Effector memory CD8-positive, alpha-beta T cell (primary cell): ENCODE measurements at regions not wholly inside any gene's neighbourhood (a gene's known extent, or its start where the extent isn't known, plus 50 kb on each side); places are given as distances from the start of the nearest gene placed in this dataset.
"Not testable (repeated sequence)": the region's sequence is repeated elsewhere in the genome, so short reads cannot be mapped to it uniquely, and the experiment has no call there.

Experiments
- ATAC-seq: fragments of 150-1000 bp; cut with Tn5 transposase; replicated peaks from 2 replicates; pipeline ENCODE4 v1.10.0; 2021; ENCODE audit warnings: mild to moderate bottlenecking, moderate library complexity
- DNase-seq, 3 experiments: peaks; one replicate each; pipeline ENCODE4 v3.0.0; 2021
- H3K27ac Mint-ChIP-seq, 2 donors: one replicate each; pipeline ENCODE4 v1.8.0; 2022; ENCODE audit warnings: mild to moderate bottlenecking in 2 of 2, mixed read lengths in 2 of 2, moderate library complexity in 2 of 2
- H3K27me3 Mint-ChIP-seq, 2 donors: one replicate each; pipeline ENCODE4 v1.8.0; 2022; ENCODE audit warnings: mixed read lengths in 2 of 2
- H3K36me3 Mint-ChIP-seq: one replicate; pipeline ENCODE4 v1.8.0; 2022; ENCODE audit warnings: mild to moderate bottlenecking, moderate library complexity, mixed read lengths; ENCODE audit not compliant: insufficient read depth
- H3K4me1 Mint-ChIP-seq, 2 donors: one replicate each; pipeline ENCODE4 v1.8.0; 2022; ENCODE audit warnings: low read depth in 2 of 2, mixed read lengths in 2 of 2
- H3K4me3 Mint-ChIP-seq, 2 donors: one replicate each; pipeline ENCODE4 v1.8.0; 2022; ENCODE audit warnings: mild to moderate bottlenecking in 2 of 2, mixed read lengths in 2 of 2, moderate library complexity in 2 of 2
- H3K9me3 Mint-ChIP-seq, 2 donors: one replicate each; pipeline ENCODE4 v1.8.0; 2022; ENCODE audit warnings: mixed read lengths in 2 of 2

- Mint-ChIP-seq H3K9me3 (no peaks in the 10 kb centered on the region), H3K27ac (no peak overlapping the region), H3K4me3 (no peak overlapping the region), H3K27me3 (peaks cover 5 to 7% of the 10 kb centered on the region in 2 donors), H3K36me3 (no peaks in the 10 kb centered on the region), H3K4me1 (no peaks in the 10 kb centered on the region)
- DNase-seq = no peak
- ATAC-seq = no peak
Measured at GRCh38 chr3:34146596-34146995, 348.2 kb downstream of the PDCD6IP start.

GRCh38 chr3:34150992-34151391 lies 352.6 kb downstream of the PDCD6IP start:
- DNase-seq (no peak), ATAC-seq (no peak)
- H3K4me1 Mint-ChIP-seq = no peaks in the 10 kb centered on the region
- H3K36me3 Mint-ChIP-seq = no peaks in the 10 kb centered on the region
- no peak overlapping the region for H3K27ac Mint-ChIP-seq
- peaks cover 15 to 22% of the 10 kb centered on the region in 2 donors for H3K27me3 Mint-ChIP-seq
- H3K9me3 Mint-ChIP-seq = no peaks in the 10 kb centered on the region
- H3K4me3 Mint-ChIP-seq = no peak overlapping the region

DNA sequence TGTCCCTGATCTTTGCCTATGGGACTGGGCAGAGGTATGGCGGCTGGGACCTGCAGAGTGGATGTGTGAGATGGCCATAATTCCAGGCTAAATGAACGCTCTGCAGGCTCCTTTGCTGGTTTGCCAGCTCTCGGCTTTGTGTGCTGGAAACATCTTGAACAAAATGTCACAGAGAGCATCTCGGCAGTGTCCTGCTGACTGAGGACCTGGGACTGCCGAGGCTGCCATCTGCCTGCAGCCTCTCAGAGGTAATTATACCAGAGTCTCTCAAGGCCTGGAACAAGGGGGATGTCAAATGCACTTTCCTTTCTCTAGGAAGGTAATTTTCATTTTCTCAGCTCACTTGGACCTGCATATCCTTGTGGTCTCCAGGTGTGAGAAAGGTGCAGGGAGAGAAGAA lies 354.2 kb downstream of the PDCD6IP start:
- no peak for DNase-seq
- H3K27ac Mint-ChIP-seq = no peak overlapping the region

GRCh38 chr3:34155108-34155507 lies 356.7 kb downstream of the PDCD6IP start:
- peaks cover 15 to 22% of the 10 kb centered on the region in 2 donors for H3K27me3 Mint-ChIP-seq
- no peaks in the 10 kb centered on the region for H3K36me3 Mint-ChIP-seq
- ATAC-seq (no peak), DNase-seq (no peak)
- no peaks in the 10 kb centered on the region for H3K9me3 Mint-ChIP-seq
- no peak overlapping the region for H3K27ac Mint-ChIP-seq
- no peak overlapping the region for H3K4me3 Mint-ChIP-seq
- no peaks in the 10 kb centered on the region for H3K4me1 Mint-ChIP-seq

More for the DNA sequence above, 354.2 kb downstream of the PDCD6IP start:
- Mint-ChIP-seq H3K36me3 (no peaks in the 10 kb centered on the region), H3K4me3 (no peak overlapping the region), H3K4me1 (no peaks in the 10 kb centered on the region), H3K27me3 (peaks cover 15 to 22% of the 10 kb centered on the region in 2 donors), H3K9me3 (no peaks in the 10 kb centered on the region)
- ATAC-seq = no peak

GRCh38 chr3:34155666-34156065 lies 357.2 kb downstream of the PDCD6IP start:
- H3K27me3 Mint-ChIP-seq = peaks cover 15 to 22% of the 10 kb centered on the region in 2 donors
- DNase-seq (no peak), ATAC-seq (no peak)
- no peaks in the 10 kb centered on the region for H3K4me1 Mint-ChIP-seq
- H3K36me3 Mint-ChIP-seq = no peaks in the 10 kb centered on the region
- H3K4me3 Mint-ChIP-seq = no peak overlapping the region
- no peaks in the 10 kb centered on the region for H3K9me3 Mint-ChIP-seq
- no peak overlapping the region for H3K27ac Mint-ChIP-seq

DNA sequence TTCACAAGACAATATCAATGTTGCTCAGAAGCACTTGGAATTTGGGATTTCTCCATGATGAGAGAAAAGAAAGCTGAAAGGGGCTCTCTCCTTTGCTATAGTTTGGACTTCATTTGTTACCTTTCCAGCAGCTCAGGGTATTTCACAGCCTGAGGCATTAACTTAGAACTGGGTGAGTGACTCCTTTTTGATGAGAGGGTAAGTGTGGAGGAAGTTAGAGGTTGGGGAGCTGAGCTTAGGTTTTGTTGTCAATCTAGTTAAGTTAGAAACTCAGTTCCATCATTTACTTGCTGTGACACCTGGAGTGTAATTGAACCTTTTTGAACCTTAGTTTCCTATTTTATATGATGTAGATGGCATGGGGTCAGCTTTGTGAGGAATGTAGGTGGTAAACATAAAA lies 359.1 kb downstream of the PDCD6IP start:
- H3K9me3 Mint-ChIP-seq = no peaks in the 10 kb centered on the region
- no peak overlapping the region for H3K27ac Mint-ChIP-seq
- peaks cover 4 to 7% of the 10 kb centered on the region in 2 donors for H3K27me3 Mint-ChIP-seq
- H3K4me3 Mint-ChIP-seq = no peak overlapping the region
- H3K36me3 Mint-ChIP-seq = no peaks in the 10 kb centered on the region
- ATAC-seq = no peak
- no peaks in the 10 kb centered on the region for H3K4me1 Mint-ChIP-seq
- no peak for DNase-seq

DNA sequence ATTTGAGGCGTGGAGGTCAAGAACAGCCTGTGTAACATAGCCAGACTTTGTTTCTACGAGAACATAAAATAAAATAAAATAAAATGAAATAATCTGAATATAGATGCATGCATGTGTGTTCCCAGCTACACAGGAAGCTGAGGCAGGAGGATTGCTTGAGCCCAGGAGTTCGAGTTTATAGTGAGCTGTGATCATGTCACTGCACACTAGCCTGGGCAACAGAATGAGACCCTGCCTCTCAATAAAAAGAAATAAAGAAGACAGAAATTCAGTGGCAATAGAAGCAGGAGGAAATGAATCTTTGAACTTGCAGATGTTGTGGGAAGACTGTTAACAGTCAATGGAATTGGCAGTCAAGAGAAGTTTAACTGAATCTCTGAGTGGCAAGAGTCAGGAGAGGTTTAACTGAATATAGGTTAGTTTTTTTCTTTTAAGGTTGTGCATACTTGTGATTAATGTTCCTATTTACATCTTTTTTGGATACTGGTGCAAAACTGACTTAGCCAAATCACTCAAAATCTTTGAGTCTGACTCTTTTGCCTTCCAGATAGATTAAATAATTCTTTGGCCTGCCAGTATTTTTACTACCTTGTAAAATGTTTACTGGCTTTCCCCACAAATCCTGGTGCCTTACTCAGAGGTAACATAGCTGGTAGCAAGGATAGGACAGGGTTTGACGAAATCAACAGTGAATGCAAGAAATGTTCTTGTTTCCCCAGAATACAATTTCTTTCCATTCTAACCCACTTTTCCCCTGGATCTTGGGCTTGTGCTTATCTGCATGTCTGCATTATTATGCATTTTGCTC lies 361.4 kb downstream of the PDCD6IP start:
- Mint-ChIP-seq H3K4me1 (no peaks in the 10 kb centered on the region), H3K27ac (no peak overlapping the region), H3K27me3 (no peaks in the 10 kb centered on the region), H3K36me3 (no peaks in the 10 kb centered on the region), H3K4me3 (no peak overlapping the region), H3K9me3 (no peaks in the 10 kb centered on the region)
- DNase-seq (no peak), ATAC-seq (no peak)

DNA sequence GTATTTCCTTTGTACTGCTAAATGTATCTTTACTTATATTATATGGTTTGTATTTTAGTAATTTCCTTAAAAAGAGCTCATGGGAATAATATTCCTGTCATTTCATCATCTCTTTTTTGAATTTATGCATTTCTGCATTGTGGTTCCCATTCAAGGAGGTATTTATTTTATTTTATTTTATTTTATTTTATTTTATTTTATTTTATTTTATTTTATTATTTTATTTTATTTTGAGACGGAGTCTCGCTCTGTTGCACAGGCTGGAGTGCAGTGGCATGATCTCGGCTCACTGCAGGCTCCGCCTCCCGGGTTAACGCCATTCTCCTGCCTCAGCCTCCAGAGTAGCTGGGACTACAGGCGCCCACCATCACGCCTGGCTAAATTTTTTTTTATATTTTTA lies 371.2 kb downstream of the PDCD6IP start:
- H3K4me1 Mint-ChIP-seq, DNase-seq: not testable (repeated sequence)
- H3K27me3 Mint-ChIP-seq = peaks cover 9 to 11% of the 10 kb centered on the region in 2 donors

DNA sequence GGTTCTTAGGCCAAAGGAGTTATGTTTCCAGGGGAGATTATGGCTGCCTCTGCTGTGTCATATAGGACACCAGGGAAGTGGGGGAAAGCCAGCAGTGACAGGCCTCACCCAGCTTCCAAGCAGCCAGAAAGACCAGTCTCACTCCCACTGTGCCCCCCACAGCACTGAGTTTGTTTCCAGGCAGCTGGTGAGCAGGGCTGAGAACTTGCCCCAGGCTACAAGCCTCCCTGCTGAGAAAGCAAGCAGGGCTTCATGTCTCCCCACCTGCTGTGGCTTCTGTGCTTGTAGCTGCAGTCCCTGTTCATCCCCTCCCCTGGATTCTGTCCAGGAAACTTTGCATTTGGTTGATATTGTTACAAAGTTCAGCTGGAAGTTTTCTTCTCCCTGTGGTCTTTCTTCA lies 376.3 kb downstream of the PDCD6IP start:
- DNase-seq (no peak), ATAC-seq (no peak)
- Mint-ChIP-seq H3K27ac (no peak overlapping the region), H3K36me3 (no peaks in the 10 kb centered on the region), H3K4me3 (no peak overlapping the region), H3K4me1 (no peaks in the 10 kb centered on the region), H3K9me3 (peaks cover 0 to 2% of the 10 kb centered on the region in 2 donors), H3K27me3 (peaks cover 18 to 30% of the 10 kb centered on the region in 2 donors)

More for the DNA sequence above, 371.2 kb downstream of the PDCD6IP start:
- not testable (repeated sequence) for ATAC-seq, H3K36me3 Mint-ChIP-seq, H3K27ac Mint-ChIP-seq, H3K4me3 Mint-ChIP-seq, H3K9me3 Mint-ChIP-seq

DNA sequence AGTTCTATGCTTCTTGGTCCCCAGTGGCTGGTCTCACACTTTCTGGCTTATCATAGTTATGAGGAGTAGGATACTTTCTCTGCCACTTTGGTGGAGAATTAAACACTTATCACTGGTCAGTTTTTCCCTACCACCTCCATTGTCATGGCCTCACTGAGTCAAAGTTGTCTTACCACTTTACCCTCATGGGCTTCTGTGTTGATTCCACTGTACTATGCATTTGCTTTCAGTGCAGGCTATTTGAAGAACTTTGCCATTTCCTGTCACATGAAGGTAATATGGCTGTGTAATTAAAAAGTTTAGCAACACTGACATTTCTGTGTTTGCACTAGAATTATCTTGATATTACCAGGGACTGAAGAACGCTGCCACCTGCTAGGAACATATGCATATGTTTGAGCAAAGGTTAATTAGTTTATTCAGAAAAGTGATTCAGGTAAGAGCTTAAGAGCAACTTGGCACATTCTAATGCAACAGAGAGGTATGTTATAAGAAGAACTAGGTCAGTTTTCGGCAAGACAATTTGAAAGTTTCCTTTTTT lies 377.3 kb downstream of the PDCD6IP start:
- H3K27me3 Mint-ChIP-seq = peaks cover 18 to 30% of the 10 kb centered on the region in 2 donors
- H3K36me3 Mint-ChIP-seq = no peaks in the 10 kb centered on the region
- H3K9me3 Mint-ChIP-seq = peaks cover 0 to 2% of the 10 kb centered on the region in 2 donors
- no peak overlapping the region for H3K4me3 Mint-ChIP-seq
- DNase-seq = no peak
- no peak overlapping the region for H3K27ac Mint-ChIP-seq
- H3K4me1 Mint-ChIP-seq = no peaks in the 10 kb centered on the region
- ATAC-seq = no peak

DNA sequence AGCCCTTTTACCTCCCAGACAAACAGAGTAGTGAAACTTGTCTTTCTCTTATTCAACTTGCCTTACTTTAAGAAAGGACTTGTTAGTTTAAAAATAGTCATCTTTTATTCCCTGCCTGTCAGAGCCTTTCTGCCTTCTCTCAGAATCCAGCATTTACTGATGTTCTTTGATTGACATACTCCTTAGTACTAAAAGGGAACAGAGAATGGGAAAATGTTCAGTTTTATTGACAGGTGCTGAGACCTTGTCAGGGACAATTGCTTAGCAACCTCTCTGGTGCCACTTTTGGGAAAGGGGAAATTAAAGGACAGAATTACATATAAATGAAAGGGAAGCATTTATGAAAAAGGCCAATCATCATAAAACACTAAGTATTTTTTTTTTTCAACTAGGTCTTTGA lies 378.3 kb downstream of the PDCD6IP start:
- H3K36me3 Mint-ChIP-seq = no peaks in the 10 kb centered on the region
- H3K27ac Mint-ChIP-seq = no peak overlapping the region
- H3K27me3 Mint-ChIP-seq = peaks cover 18 to 30% of the 10 kb centered on the region in 2 donors
- no peak overlapping the region for H3K4me3 Mint-ChIP-seq
- no peaks in the 10 kb centered on the region for H3K4me1 Mint-ChIP-seq
- DNase-seq (no peak), ATAC-seq (no peak)
- peaks cover 0 to 2% of the 10 kb centered on the region in 2 donors for H3K9me3 Mint-ChIP-seq

DNA sequence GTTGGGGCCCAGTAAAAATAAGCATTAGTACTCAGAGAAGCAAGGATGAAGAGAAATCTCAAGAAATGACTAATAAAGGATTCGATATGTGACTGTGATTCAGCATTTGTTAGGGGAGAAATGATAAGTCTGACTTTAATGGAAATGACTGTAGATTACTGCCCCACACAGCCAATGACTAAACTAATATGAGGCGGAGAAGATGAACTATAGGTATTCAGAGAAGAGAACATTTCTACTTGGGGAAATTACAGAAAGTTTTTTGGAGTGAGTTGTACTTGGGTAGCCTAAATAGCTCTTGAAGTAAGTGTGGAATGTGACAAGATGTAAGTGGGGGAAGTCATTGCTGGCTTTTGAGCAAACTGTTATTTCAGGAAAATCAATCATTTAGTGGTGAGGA lies 380.0 kb downstream of the PDCD6IP start:
- Mint-ChIP-seq H3K9me3 (peaks cover 0 to 2% of the 10 kb centered on the region in 2 donors), H3K27me3 (peaks cover 18 to 30% of the 10 kb centered on the region in 2 donors), H3K4me1 (no peaks in the 10 kb centered on the region), H3K36me3 (no peaks in the 10 kb centered on the region), H3K27ac (no peak overlapping the region), H3K4me3 (no peak overlapping the region)
- no peak for ATAC-seq
- no peak for DNase-seq

GRCh38 chr3:34179716-34180115 lies 381.3 kb downstream of the PDCD6IP start:
- no peaks in the 10 kb centered on the region for H3K4me1 Mint-ChIP-seq
- no peaks in the 10 kb centered on the region for H3K36me3 Mint-ChIP-seq
- H3K27me3 Mint-ChIP-seq = peaks cover 16 to 33% of the 10 kb centered on the region in 2 donors
- DNase-seq (no peak), ATAC-seq (no peak)
- H3K27ac Mint-ChIP-seq = no peak overlapping the region
- H3K9me3 Mint-ChIP-seq = no peaks in the 10 kb centered on the region
- no peak overlapping the region for H3K4me3 Mint-ChIP-seq

DNA sequence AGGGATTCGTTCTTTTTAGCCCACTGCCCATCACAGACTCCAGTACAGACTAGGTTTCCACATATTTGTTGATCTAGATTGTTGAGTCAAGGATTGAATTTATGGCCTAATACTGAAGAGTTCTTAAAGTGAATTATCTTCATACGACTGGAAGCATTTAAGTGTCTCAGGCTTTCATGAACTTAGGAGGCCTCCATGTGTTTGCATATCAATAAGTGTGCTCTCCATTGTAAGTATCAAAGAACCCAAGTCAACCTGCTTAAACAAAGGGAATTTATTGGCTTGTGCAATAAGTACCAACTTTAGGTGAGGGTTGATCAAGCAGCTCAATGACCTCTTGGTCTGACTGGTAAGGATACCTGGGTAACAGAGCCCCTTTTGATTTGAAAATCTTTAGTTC lies 382.1 kb downstream of the PDCD6IP start:
- DNase-seq = no peak
- H3K36me3 Mint-ChIP-seq = no peaks in the 10 kb centered on the region
- no peak for ATAC-seq
- H3K27ac Mint-ChIP-seq = no peak overlapping the region
- no peak overlapping the region for H3K4me3 Mint-ChIP-seq
- no peaks in the 10 kb centered on the region for H3K4me1 Mint-ChIP-seq
- H3K9me3 Mint-ChIP-seq = no peaks in the 10 kb centered on the region
- peaks cover 16 to 32% of the 10 kb centered on the region in 2 donors for H3K27me3 Mint-ChIP-seq
